CD4-positive, alpha-beta T cell treated with Interleukin-4 for 1 hour (primary cell): ENCODE measurements at regions not wholly inside any gene's neighbourhood (a gene's known extent, or its start where the extent isn't known, plus 50 kb on each side); places are given as distances from the start of the nearest gene placed in this dataset.

ENCODE experiments used
- DNase-seq, 2 donors: peaks; one replicate each; pipeline ENCODE4 v3.0.0-alpha.2; 2020 to 2022

DNA sequence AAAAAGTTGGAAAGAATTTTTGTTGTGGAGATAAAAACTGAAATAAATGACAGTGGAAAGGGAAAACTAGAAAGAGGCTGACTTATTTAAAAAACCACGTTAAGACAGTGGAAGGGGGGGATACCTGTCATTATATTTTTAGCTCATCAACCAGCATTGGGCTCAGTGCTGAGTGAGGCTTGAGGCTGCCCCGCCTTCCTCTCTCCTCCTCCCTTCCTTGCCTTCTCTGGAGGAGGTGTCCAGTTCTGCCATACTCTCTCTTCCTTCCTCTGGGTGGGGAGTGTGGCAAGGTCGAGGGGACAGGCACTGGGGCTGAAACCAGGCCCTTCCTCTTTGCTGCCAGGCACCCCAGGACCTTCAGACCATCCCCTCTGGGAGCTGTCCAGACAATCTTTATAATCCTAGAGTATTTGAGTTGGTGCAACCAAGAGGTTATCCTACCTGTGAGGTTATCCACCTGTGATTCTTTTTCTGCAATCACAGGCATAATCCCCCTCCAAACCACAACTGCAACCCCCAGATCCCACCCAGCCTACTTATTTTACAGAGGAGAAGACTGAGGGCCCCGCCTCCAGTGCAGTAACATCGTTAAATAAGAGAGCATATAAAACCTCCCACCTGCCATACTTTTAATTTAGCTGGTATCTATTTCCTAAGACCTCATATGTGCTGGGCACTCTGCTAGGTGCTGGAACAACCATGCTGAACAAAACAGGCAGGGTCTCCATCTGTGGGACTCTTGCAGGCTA, 578.5 kb downstream of the BUD13 start:
- no peak for DNase-seq

DNA sequence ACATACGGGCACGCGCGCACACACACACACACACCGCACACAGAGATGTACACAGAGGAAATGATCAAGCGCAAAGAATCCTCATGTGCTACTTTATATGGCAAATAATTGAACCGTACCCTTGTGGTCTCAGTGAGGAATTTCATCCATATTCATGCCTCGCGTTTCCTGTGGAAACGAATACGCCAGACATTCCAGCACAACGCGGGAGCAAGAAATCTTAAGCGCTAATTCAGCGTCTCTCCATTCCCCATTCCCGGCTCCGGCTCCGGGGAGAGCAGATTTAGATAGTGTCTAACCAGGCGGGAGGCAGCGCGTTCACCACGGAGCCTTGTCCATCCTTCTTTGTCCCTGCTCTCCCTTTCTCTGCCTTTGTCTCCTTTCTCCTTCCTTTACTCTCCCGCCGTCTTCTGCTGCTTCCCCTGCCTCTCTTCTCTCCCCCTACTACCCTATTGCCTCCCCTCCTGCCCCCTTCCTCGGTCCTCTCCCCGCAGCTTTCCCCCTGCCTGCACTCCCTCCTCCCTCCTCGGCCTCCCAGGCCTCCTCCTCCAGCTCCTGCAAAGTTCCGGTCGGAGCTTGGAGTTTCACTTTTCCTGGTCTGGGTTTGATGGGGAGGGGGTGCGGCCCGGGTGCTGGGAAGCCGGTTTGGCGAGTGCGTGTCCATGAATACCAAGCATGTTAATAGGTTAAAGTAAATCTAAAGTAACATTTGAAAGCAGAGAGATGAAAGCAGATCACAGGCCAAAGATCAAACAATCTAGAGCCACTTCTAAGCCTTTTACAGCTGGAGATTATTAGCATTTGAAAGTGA, 579.3 kb downstream of the BUD13 start:
- DNase-seq = no peak

DNA sequence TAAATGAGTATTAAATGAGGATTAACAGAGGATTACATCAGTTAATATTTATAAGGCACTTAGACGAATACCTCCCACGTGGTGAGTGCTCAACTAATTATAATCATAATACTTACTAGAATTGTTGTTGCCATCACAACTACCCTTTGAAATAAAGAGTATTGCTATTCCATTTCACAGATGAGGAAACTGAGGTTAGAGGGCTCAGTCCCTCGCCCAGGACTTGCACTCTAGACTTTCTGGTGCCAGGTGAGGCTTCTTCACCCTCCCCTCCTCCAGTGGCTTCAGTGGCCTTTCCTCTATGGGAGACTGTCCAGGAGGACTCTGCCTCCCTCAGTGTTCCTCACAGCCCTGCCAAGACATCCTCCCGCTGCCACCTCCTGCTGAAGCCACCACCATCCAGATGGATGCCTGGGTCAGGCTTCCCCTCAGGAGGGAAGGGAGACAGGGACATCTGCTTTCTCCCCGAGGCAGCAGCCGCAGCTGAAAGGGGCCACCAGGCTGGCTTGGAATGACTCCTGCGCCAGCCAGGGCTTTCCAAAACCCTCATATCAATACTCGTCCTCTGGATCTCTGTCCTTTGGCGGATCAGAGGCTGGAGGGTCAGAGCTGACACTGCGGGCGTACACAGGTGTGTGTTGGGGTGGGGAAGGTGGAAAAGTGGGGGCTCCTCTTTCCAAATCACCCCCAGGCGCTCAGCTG, 580.1 kb downstream of the BUD13 start:
- DNase-seq = no peak

DNA sequence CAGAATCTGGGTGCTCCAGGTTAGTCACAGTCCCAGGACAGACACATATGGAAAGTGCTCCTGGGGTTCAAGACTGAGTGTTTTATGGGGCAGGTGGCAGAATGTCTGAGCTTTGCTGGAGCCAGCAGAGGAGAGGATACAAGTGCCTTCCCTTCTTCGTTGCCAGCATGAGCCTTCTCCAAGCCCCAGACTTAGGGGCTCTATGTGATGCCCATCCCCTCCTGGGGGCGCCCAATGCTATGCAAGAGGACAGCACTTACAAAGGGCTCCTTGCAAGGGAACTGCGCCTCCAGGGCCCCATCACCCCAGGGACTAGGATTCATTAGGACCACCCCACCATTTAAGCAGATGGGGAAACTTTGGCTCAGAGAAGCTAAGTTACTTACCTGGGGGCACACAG, 581.9 kb downstream of the BUD13 start:
- no peak for DNase-seq

DNA sequence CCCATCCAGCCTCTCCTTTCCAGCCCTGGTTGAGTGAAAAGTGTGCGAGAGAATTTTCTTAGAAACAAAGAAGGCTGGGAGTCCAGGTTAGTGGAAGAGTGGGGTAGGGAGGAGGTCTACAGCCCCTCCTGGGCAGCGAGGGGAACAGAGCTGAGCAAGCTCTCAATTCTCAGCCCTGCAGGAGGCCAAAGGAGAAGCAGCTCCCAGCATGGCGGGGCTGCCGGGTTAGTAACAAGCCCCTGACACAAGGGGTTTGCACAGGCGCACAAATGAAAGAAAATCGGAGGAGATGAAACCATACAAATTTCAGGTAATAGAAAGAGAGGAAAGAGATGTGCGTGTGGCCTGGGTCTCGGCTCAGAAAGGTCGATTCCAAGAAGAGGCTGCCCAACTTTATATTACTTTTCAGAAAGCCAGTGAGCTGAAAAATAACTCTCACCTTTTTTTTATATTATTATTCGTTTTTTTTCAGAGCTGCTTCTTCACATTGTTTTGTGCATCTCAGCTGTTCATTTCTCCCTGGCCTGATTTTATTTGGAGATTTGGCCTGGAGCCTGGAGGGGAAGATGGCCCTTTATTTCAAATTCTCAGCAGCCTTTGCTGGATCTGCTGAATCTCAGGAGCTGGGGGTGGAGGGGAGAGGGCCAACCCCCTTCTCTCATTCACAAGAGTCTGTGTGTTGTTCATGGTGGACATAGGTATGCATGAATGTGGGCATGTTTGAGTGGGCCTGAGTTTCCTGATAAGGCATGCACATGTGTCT, 583.2 kb downstream of the BUD13 start:
- DNase-seq = no peak

DNA sequence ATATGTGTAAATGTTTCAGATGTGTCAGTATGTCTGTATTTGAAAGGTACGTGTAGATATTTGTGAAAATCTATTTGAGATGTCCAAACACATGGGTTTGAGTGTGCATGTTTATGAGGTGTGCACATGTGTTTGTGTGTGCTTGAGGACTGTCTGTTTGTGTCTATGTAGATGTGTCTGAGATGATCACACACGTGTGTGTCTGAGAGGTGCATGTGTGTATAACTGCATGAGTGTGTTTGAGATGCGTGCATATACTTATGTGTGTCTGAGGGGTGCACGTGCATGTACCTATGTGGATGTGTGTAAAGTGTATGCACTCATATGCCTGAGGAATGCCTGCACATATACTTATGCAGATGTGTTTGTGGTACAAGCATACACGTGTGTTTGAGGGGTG, 584.4 kb downstream of the BUD13 start:
- no peak for DNase-seq

DNA sequence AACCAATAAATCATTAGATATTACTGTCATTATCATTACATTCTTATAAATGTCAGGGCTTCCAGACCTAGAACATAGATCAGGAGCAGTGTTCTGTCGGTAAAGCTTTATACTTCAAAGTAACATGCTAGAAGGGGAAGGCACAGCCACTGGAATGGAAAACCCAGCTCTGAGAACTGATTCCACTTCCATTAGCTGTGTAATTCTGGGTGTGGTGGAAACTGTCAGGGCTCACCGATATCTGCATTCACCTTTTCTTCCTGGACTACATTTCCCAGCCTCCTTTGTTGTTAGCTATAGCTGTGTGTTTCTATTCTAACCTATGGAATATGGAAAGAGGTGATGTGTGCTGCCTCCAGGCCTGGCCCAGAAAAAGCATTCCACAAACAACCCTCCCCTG, 585.8 kb downstream of the BUD13 start:
- DNase-seq = no peak

DNA sequence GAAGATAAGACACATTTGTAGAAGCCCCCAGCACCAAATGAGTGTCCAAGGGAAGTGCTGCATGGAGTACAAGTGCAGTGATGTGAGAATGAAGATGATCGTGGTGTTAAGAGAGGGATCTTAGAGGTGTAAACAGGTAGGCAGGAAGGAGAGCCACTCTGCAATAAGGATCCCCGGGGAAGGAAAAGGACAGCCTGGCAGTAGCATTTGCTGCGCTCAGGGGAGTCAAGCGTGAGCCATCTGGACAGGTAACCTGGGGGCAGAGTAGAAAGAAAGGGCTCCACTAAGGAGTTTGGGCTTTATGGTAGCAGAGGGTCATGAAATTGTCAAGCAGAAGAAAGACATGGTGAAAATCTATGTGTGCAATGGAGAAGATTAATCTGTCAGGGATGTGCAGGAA, 587.2 kb downstream of the BUD13 start:
- DNase-seq = no peak

DNA sequence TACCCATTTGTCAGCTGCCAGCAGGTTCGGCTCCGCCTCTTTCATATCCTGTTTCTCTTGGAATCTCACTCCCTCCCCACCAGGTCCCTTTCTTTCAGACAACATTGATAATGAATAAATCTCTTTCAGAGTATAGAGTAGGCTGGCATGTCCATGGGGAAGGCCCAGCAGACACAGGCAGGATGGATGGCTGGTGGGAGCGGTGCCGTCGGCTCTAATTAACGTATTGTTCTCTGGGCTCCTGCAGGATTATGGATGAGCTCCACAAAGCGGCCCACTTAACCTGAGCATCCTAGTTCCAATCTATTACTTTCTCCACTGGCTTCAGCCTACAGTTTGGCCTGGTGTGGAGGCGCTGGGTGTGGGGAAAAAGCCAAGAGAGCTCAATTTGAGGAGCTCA, 588.0 kb downstream of the BUD13 start:
- DNase-seq = no peak

DNA sequence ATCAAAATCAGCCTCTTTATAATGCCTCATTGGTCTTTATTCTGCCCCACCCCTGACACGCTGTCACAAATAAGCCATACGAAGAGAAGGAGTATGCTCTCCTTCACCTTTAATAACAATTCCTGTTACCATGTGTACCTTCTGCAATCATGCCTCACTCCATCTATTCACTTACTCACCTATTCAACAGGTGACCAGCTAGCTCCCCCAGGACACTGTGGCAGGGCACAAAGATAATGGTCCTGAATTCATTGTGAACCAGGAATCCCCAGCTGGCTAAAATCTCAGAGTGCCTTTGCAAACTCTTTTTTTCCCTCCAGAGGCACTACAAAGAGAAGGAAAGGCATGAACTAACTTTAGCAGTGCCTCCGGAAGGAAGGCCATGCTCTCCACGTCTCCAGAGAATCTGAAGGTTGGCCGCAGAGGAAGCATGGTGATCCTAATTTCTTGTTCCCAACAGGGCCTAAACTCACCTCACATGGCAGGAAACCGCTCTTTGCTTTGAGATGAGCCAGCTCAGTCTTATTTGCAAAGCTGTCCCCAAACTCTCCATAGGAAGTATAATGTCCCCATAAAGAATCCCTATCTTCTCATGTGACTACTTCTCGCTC, 590.3 kb downstream of the BUD13 start:
- no peak for DNase-seq

DNA sequence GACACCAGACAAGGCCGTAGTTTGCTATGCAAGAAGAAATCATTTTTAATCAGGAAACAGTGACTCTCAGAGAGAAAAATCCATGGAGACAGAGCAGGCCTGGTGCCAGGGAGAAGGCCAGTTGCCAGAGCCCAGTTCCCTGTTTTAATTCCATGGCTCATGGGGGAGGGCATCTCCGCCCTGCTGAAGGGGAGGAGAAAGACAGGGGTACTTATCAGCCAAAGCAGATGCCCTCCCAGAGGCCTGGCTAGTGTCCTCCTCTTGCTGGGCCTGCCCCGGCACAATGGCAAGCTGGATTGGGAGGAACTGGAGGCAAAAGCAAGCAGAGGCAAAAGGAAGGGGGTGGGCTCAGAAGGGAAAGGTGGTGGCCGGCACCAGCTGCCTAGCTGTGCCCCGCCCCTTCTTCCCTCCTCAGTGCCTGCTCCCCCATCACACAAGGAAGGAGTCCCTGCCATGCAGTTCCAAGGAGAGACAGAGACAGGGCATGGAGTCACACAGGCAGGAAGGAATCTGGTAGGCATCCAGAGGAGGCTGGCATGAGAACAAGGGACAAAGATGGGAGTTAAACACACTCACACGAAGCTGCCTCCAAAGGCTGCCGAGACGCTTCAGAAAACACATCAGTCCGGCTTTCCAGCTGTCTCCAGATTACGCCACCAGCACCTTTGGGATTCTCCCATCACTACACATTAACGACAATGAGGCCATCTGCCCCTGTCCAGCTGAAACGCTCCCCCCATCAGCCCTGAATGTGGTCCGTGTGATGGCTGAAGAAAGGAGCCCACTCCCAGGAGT, 591.8 kb downstream of the BUD13 start:
- DNase-seq = no peak

DNA sequence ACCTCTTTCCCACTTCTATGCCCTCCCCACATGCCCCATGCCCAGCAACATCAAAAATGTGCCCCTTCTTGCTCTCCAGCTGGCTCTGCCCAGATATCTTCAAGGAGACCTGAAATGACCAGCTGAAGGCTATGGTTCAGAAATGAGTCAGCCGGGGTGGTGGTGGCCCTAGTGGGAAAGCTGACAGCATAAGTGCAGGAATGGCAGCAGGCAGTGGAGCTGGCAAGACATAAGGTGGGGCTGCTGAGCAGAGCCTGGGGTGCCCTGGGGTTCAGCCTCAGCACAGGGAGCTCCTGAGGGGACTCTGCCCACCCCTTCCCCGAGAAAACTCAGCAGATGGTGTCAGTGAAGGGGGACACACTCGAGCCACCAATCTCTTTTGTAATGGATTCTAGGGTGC, 593.4 kb downstream of the BUD13 start:
- DNase-seq = no peak

DNA sequence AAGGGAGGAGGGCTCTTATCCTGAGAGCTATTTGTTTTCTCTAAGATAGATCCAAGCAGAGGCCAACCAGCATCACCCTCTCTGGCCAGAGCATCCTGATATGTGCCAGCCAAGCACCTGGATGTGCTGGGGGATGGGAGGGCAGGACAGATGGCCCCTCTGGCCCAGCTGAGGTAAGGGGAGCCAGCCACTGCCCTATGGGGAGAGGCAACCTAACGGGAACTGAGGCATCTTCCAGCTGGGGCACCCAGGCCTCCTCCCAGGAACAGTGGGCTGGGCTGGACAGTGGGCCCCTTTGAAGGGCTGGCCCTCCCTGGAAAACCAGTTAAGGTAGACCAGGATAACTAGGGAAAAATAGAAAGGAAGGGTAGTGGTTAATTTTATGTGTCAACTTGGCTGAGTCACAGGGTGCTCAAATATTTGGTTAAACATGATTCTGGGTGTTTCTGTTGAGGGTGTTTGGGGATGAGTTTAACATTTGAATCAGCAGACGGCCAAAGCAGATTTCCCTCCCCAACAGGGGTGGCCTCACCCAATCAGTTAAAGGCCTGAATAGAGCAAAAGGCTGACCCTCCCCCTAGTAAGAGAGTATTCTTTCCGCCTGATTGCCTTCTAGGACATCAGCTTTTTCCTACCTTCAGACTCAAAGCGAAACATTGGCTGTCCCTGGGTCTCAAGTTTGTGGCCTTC, 595.1 kb downstream of the BUD13 start:
- no peak for DNase-seq

DNA sequence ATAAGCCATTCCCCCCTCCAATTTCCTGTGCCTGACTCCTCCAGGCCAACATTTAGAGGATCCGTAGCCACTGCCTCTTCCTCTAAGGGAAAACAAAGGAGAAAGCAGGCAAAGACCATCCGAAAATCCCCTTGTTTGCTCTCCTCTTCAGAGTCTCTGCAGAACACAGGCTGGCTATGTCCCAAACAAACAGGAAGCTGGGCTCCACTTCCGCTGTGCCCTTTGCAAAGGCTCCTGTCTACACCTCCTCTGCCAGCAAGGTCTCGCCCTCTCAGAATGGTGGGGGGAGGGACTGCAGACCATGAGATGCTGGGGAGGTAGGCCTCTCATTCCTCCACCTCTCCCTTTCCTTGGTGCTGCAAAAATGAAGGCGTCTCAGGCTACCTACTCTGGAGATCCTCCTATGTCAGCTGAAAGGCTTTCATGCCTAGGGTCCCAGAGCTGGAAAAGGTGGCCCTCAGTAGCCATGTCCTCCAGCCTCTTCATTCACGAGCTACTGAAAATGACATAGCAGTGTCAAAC, 596.2 kb downstream of the BUD13 start:
- no peak for DNase-seq

DNA sequence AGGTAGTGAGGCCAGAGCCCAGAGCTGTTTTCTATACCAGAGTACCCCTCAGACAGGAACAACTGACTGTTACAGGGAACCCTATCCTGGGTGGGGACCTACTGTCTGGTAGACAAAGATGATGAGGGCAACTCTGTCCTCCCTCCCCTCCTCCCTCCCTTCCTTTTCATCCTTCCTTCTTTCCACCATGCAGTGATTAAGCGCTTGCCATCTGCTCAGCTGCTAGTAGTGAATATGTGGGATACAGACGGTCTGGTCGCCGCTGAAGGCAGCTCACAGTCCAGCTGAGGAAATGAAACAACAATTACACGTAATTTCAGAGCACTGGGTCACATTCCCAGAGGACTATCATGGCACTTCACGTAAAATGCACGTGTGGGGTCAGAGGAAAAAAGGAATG, 597.1 kb downstream of the BUD13 start:
- DNase-seq = no peak

DNA sequence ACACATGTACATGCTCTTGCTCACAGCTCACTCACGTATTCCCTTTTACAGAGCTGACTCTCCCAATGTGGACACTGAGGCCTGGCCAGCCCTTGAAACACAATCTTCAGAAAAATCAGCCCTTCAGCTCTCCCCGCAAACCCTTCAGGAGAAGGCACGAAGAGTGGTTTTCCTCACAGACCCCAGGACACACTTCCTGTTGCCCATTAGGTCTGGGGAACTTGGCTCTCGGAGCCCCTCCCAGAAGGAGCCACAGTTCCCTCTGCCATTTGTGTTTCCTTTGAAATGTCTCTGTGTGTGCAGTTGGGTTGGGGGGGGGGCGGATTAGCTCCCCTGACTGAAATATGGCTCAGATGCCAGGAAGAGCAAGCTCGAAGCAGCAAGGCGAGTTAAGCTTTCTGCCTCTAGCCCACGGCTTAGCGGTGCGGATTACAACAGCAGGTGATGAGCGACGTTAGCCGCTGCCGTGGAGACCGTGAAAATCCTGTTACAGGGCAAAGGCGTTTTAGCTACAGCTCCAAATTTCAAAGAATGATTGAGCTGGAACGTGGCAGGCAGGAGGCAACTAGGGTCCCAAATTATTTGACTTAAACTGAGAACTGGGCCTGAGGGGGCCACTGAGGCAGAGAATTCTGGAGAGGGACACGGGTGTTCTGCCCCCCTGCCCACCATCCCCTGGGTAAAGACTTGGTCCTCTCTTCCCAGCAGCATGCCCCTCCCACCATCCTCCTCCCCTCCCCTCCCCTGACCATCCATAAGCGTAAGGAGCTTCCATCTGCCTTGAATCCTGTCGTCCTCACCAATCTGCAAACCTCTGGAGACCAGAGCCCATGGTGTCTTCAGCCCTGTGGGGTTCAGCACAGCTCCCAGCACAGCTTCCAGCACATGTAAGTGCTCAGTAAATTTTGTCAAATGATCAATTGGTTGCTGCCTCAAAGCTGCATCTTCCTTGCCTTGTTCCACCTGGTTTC, 598.6 kb downstream of the BUD13 start:
- DNase-seq = no peak

DNA sequence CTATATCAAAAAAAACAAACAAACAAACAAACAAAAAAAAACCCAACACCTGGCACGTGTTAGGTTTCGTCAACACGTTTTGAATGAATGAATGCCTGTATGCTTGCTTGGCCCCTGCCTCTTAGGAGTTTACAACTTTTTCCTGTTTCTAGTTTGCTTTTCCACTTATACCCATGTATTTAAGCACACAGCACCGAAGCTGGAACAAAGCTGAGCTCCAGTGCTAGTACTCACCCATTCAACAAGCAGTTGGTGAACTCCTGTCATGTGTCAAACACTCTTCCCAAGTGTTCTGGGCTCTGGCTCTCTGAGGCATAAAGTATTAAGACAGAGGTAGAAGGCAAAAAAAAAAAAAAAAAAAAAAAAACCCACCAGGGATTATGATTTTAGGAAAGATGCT, 599.3 kb downstream of the BUD13 start:
- no peak for DNase-seq

DNA sequence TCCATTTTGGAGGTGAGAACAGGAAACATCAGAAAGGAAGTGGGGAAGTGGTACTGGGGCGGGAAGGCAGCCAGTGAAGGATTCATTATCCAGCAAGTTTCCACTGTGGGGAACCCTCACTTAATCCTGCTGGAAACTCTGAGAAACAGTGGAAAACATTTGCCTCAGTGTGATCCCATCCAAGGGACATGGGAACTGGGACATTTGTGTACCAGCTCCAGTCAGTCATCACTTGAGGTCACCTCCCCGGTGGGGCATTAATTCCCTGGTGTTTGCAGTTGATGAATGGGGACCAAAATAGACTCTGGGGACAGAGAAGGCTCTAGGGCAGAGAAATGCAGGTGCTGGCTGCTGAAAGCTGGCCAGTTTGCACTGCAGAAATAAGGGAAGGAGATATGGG, 599.9 kb downstream of the BUD13 start:
- no peak for DNase-seq

DNA sequence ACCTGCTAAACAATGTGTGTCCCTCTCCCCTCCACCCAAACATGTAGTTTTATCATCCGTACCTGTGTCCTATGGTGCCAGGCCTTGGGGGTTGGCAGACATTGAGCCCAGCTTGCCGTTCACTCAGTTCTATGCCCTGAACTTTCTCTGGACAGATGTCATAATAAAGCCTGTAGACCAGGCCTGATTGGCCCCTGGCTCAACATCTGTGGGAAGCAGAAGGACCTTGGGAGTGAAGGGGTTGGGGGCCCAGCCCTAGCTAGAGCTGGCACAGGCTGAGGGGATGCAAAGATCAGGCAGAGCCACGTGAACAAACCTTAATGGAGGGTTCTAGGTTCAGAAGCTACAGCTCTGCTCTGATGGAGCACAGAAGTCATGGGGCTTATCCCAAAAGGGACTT, 600.6 kb downstream of the BUD13 start:
- no peak for DNase-seq
